NCI-H1417 (cell line): ENCODE measurements at regions not wholly inside any gene's neighbourhood (a gene's known extent, or its start where the extent isn't known, plus 50 kb on each side); places are given as distances from the start of the nearest gene placed in this dataset.
"Not testable (repeated sequence)": the region's sequence is repeated elsewhere in the genome, so short reads cannot be mapped to it uniquely, and the experiment has no call there.

Source experiments
- DNase-seq, 3 experiments: peaks; one replicate each; lab custom pipeline; 2025; lab: John Stamatoyannopoulos, UW

DNA sequence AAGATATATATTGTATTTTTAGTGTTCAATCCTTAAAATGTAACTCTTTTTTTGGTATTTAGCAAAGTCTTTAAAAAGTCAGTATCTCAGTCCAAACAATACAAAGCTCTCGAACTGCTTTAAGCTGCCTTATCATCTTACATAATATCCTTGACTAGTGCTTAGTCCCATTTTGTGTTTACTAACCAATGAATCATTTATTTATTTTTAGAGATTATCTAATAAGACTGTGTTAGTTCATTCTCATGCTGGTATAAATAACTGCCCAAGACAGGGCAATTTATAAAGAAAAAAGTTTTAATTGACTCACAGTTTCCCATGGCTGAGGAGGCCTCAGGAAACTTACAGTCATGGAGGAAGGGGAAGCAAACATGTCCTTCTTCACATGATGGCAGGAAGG is 248.3 kb upstream of the KYNU start:
- no peak for DNase-seq

DNA sequence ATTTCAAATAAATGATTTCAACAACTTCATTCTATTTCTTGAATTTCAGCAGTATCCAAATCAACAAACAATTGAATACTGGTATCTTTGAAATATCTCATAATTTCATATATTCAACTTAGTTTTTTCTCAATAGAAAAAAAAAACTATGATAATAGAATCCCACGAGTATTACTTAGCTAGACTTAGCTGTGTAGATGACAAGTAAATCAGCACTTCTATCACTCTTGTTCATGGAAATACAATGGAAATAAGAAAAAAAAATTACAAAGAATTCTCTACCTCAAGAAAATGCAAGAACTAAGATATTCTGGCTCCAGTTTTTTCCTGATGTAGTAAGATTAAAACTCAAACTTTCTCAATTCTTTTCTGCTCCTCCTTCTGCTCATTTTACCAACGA is 256.2 kb upstream of the KYNU start:
- no peak for DNase-seq

DNA sequence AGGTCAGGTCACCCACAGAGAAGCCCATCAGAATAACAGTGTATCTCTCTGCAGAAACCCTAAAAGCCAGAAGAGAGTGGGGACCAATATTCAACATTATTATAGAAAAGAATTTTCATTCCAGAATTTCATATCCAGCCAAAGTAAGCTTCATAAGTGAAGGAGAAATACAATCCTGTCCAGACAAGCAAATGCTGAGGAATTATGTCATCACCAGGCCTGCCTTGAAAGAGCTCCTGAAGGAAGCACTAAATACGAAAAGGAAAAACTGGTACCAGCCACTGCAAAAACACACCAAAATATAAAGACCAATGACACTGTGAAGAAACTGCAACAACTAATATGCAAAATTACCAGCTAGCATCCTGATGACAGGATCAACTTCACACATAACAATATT is 260.0 kb upstream of the KYNU start:
- no peak for DNase-seq

DNA sequence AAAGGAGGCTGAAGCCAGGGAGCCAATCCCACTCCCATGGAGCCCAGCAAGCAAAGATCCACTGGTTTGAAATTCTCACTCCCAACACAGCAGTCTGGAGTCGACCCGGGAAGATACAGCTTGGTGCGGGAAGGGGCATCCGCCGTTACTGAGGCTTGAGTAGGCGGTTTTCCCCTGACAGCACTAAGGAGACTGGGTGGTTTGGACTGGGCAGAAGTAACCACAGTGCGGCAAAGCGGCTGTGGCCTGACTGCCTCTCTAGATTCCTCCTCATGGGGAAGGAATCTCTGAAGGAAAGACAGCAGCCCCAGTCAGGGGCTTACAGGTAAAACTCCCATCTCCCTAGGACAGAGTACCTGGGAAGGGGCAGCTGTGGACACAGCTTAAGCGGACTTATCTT is 261.6 kb upstream of the KYNU start:
- DNase-seq = no peak

DNA sequence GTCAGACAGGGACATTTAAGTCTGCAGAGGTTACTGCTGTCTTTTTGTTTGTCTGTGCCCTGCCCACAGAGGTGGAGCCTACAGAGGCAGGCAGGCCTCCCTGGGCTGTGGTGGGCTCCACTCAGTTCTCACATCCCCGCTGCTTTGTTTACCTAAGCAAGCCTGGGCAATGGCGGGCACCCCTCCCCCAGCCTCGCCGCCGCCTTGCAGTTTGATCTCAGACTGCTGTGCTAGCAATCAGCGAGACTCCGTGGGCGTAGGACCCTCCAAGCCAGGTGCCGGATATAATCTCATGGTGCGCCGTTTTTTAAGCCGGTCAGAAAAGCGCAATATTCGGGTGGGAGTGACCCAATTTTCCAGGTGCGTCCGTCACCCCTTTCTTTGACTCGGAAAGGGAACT is 264.3 kb upstream of the KYNU start:
- not testable (repeated sequence) for DNase-seq

DNA sequence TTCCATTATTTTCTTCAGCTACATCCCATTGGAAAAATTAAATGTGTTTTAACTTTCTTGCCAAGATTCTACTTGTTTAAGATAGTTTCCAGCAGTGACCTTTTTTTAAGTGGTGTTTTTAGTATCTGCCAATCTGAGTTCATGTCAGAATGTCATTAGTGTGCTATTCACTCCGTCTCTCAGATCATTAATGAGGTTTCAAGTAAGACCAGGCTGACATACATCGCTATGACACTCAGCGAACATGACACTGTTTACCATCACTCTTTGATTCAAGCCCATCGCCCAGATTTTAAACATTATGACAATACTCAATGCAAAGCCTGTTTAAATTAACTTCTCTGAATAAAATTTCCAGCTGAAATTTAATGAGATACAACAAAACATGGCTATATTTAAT is 272.0 kb upstream of the KYNU start:
- DNase-seq = peak in 1 of 3 experiments; percentile 5

DNA sequence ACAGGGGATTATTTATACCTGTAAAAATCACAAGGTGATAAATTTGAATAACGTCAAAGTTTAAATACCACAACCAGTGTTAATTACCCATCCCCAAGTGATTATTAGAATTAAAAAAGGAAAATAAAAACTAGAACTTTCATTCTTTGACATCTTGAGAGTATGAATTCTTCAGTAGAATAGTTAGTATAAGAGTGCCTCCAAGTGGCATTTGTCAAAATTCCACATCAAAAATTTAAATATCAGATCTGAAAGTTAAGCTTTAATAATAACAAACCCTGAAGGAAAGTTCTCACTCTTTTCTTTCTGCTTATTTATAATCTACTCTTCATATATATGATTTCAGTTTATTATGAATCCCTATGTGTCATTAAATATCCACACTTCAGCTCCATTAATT is 273.7 kb upstream of the KYNU start:
- DNase-seq = peak in 1 of 3 experiments; percentile 36

DNA sequence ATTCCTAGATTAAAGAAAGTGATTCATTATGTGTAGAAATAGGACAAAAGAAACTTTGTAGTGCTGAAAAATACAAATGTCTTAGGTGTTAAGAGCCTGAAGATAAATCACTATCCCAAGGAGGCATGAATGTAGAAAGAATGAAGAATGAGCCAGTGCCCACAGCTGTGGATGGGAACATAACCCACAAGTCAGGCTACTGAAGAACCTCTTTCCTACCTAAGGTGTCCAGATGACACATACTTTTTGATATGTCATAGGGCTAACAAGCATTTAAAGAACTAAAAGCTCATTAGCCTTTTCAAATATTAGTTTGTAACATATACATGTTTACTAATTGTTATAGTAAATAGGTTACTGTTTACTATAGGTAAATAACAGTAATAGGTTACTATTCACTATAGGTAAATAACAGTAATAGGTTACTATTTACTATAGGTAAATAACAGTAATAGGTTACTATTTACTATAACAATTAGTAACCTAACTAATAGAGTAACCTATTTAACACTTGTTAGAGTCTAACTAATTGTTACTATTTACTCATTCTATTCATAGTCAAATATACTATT is 275.0 kb upstream of the KYNU start:
- DNase-seq = peak in 1 of 3 experiments; percentile 33

DNA sequence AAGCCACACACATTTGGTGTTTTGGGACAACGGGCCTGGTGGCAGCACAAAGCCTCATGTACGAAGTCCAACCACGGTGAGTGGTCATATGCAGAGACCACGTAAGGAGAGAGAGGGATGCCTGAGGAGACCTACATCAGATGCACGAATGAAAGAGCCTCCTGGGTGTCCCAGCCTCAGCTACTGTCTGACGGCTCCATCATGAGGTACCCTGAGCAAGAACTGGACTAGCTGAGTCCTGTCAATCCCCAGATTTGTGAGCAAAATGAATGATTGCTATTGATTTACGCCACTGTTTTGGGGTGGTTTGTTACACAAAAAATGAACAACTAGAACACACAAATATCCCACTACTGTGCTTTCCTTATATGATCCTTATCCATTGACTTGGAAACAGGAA is 275.7 kb upstream of the KYNU start:
- peak in 1 of 3 experiments; percentile 5 for DNase-seq

DNA sequence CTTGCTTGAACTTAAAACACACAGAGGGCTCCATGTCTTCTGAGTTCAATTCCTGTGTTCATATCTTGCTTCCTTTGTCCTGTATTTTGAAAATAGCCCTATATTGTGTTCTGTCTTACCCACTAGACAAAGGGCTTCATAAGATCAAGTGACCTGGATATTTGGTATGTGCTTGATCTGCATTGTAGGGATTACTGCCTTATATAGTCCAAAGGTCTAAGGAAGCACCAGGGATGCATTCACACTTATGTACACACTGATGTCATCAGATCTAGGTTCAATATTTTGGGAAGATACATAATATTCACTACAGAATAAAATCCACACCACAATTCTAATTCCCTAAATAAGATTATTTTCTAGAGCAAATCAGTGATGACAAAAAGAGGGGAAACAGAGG is 278.0 kb upstream of the KYNU start:
- no peak for DNase-seq

DNA sequence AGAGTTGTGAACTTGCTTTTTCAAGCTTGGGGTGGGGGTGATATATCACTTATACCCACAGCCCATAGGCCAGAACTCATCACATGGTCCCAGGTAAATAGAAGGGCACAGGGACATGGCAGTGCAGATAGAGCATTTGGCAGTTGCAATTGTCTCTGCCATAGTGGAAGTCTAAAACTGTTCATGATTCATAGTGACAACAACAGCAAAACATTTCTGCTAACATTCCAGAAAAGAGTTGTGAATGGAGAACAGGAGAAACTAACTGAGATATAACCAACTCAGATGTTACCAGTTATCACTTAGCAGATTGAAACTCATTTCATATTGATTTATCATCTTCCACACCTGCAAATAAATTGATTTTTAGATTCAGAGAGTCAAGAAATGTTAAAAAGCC is 278.6 kb upstream of the KYNU start:
- no peak for DNase-seq

DNA sequence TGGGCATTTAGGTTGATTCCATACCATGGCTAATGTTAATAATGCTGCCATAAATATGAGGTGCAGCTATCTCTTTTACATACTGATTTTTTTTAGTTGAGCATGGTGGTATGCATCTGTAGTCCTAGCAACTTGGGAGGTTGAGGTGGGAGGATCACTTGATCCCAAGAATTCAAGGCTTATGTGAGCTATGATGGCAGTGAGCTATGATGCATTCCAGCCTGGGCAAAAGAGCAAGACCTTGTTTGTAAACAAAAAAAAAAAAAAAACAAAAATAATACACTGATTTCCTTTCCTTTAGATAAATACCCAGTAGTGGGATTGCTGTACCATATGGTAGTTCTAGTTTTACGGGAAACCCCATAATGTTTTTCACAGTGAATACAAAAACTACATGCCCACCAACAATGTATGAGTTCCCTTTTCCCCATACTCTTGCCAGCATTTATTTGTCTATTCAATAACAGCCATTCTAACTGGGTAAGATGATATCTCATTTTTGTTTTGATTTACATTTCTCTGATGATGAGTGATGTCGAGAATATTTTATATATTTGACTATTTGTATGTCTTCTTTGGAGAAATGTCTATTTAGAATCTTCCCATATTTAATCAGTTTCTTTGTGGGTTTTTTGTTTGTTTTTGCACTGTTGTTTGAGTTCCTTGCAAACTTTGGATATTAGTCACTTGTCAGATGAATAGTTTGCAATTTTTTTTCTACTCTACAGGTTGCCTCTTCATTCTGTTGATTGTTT is 281.0 kb upstream of the KYNU start:
- no peak for DNase-seq

DNA sequence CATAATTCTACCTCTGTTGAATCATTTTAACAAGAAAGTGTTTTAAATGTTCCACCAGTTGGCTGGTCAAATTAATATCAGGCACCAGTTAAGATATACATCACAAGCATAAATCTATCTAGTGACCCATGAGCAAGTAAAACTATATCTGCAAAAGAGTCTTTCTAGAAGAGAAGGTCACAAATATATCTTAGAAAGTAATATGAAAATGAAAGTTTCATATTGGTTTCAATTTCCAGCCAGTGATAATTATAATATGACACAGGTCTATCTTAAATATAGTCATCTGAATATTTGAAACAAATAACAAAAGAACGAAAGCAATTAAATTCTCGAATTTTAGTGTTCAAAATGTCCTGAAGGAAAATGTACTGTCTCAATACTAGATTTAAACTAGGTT is 282.5 kb upstream of the KYNU start:
- no peak for DNase-seq

DNA sequence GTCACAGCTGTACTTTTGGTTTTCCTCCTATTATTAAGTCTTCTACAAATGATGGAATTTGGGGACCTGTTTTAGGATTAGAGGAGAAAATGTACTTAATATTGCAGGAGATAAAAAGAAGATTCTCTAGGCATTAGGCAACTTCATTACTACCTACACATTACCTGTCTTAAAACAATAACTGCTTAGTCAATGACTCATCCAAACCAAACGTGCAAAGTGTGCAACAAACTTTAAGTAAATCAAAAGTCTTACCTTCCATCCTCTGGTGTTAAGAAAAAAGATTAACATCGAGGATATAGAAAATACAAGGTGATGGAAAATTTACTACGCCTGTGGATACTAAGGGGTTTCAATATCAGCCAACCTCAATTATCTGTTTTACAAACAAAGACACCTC is 285.3 kb upstream of the KYNU start:
- peak in 1 of 3 experiments; percentile 31 for DNase-seq

DNA sequence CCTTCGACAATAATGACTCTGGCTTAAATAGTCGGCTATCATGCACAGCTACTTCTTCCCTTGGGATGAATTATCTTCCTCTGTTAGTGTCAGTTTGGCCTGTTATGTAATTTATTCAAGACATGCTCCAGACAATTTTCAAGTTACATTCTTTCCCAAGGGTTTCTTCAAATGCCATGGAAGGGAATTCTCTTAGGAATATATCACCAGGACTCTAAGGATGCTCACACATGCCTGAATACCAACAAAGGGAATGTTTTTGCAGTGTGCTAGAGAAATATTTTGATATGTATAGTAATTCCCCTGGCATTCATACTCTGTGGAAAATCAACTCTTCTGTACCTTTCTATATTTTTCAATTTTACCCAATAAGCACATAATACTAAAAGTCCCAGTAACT is 286.0 kb upstream of the KYNU start:
- DNase-seq = no peak

DNA sequence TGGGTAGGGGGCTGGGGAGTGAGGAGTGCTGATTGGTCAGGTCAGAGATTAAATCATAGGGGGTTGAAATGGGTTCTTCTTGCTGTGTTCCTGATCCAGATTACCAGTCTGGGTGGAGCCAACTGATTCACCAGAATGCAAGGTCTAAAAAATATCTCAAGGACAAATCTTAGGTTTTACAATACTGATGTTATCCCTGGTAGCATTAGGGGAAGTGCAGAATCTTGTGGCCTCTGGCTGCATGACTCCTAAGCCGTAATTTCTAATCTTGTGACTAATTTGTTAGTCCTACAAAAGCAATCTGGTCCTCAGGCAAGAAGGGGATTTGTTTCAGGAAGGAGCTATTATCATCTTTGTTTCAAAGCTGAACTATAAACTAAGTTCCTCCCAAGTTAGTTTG is 289.2 kb upstream of the KYNU start:
- DNase-seq = no peak

DNA sequence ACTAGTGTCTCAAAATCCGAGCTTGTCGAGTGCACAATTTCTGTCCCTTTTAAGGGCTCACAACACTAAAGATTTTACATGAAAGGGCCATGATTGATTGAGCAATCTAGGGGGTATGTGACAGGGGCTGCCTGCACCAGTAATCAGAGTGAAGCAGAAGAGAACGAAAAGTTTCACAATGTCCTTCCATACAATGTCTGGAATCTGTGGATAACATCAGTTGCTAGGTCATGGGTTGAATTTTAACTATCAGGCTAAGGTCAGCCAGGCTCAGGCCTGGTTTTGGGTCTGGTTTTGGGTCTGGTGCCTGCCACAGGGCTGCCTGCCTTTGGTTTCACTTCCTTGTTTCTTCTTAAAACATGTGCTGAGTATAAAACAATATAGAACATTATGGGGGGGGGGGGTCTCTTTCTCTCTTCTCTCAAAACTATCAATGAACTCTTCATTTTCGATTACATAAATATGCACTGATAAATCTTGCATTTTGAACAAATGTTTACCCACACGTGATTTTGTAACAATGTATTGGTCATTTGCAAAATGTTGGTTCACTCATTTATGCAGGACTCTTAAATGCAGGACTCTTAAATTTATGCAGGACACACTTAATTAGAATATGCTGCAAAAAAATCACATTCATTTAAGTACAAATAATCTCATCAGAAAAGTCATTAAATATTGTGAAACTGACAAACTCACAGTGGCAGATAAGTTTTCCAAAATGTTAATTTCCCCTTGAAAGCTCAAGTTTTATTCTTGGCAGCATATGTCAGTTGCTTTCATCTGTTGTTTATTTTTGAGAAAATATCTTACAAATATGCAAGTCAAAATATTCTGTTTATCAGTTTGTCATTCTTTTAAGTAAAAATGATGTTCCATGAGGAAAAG is 290.5 kb upstream of the KYNU start:
- DNase-seq = no peak

DNA sequence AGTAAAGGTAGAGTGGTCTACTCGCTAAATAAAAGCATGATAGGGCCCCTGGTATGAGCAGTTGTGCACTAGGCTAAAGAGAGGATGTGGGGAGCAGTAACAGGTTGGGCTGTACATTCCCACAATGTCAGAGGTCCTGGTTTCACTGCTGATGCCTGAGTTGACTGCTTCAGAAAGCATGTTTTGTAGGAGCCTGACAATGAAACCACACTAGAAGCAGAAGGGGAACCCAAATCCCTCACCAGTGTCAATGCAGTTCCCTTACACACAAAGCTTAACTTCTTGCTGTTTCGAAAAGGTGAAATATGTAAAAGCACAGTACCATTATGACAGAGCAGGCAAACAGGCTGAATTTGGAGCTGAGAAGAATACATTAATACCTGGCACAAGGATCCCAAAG is 291.7 kb upstream of the KYNU start:
- no peak for DNase-seq

DNA sequence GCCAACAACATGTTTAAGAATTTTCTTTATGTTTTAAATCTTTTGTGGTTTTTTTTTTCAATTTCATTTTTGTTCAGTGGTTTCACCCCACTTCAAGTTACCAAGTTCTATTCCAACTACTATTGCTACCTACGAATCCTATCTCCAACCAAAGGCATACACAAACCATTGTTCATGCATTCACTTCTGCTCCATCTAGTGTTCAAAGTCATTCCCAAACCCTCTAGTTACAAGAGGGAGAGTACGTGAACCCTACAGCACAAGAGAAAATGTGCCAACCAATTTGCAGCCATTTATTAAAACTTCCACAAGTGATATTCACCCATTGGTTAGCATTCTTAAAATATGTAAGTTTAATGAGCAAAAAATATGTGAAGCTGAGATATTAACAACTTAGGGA is 295.1 kb upstream of the KYNU start:
- DNase-seq = peak in 1 of 3 experiments; percentile 22

DNA sequence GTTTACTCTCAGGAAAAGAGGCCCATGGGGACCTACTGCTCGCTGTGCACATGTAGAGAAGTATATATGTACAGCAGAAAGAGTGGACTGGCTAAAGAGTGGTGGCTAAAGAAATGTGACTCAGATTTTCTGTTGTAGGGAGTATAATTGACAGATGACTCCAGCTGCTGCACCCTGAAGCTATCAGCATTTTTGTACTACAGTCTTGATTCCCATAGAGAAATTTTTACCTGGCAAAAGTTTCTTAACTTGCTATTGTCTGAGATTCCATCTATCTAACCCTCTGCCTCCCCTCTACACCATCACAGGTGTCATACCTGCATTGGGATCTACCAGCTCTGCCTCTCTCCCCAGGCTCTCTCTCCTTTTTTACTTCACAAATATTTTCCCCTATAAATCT is 296.0 kb upstream of the KYNU start:
- no peak for DNase-seq

DNA sequence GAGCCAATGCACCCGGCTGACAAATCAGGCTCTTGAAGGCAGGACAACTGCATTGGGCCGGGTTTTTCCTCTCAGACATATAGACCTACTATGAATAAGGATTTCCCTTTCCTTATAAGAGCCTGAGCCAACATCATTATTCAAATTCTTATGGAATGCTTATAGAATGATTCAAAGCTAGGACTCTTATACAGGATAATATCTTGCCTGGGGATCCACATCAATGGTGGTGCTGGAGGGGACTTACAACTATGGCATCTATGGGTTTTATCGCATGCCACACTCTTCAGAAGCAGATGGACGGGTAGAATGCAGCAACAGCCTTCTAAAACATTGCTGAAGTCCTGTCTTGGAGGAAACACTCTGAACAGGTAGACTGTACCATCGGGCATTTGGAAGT is 296.8 kb upstream of the KYNU start:
- DNase-seq = no peak

DNA sequence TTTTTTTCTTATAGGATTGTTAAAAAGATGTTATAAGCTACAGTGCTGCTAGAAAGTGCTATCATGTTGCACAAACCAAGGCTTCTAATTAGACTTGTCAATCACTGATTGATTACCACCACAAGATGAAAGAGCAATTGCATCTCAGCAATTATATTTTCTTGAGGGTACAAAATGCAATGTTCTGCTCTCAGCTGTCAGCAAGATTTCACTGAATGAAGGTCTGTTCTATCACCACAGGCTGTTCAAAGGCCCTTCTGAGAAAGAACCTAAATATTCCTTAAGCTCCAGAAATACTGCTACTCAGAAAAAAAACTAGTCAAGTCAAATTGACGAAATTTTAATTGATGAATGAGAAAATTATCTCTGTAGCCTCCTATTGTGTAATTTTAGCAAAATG is 301.9 kb upstream of the KYNU start:
- peak in 1 of 3 experiments; percentile 18 for DNase-seq

DNA sequence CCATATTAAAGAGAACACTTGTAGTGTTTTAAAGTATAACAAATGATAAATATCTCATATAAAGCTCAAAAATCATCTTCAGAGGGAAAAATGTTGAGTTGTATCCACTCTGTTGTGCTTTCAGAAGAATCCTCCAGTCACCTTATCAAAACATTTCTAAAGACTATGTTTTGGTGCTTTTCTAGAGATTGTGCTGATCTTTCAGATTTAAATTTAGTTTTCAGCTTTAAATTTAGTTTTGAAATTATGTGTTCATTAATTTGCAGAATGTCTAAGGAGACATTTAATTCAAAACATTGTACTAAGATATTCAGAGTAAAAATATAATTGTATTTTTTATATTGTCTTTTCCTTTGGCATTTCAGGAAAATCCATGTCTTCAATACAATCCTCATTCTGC is 303.1 kb upstream of the KYNU start:
- DNase-seq = no peak
